ENCODE measurements at regions not wholly inside any gene's neighbourhood (a gene's known extent, or its start where the extent isn't known, plus 50 kb on each side); places are given as distances from the start of the nearest gene placed in this dataset.
"Not testable (repeated sequence)": the region's sequence is repeated elsewhere in the genome, so short reads cannot be mapped to it uniquely, and the experiment has no call there.

DNA sequence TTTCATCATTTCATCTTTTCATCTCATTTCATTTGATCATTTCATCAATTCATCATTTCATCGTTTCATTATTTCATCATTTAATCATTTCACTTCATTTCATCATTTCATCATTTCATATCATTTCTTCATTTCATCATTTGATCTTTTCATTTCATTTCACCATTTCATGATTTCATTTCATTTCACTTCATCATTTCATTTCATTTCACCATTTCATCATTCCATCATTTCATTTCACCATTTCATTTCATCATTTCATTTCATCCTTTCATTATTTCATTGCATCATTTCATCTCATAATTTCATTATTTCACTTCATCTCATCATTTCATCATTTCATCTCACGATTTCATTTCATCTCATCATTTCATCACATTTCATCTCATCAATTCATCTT lies 127.8 kb downstream of the ANKRD30BL start:
- CTCF ChIA-PET = no interaction called here
- H3K9ac ChIP-seq (ENCODE audit: low read length) = no peak overlapping the region
- intact Hi-C loops (cut with micrococcal nuclease) = no loop called here

DNA sequence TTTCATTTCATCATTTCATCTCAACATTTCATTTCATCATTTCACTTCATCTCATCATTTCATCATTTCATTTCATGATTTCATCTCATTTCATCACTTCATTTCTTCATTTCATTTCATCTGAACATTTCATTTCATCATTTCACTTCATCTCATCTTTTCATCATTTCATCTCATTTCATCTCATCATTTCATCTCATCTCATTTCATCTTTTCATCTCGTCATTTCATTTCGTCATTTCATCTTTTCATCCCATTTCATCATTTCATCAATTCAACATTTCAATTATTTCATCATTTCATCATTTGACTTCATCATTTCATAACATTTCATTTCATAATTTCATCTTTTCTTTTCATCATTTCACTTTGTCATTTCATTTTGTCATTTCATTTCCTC lies 128.4 kb downstream of the ANKRD30BL start:
- no peaks in the 10 kb centered on the region for H3K36me3 ChIP-seq (replicated peaks in 1 of 2; ENCODE audit: control extremely low read depth in 1 of 2, control insufficient read depth in 1 of 2, extremely low read depth in 1 of 2, insufficient read depth in 2 of 2, low read length in 1 of 2)
- H3K27ac ChIP-seq (ENCODE audit: low read length in 2 of 2) = no peak overlapping the region
- no peaks in the 10 kb centered on the region for H3K79me2 ChIP-seq (ENCODE audit: control insufficient read depth, insufficient read depth, low read length)
- H3K4me2 ChIP-seq (replicated peaks; ENCODE audit: low read depth, low read length, poor library complexity, severe bottlenecking) = no peak overlapping the region
- ATAC-seq (ENCODE audit: low read depth) (no peak), DNase-seq (no peak)
- peaks cover 0 to 11% (median 0%) of the 10 kb centered on the region in 3 donors for H3K9me3 ChIP-seq (ENCODE audit: control extremely low read depth in 1 of 3, control insufficient read depth in 2 of 3, insufficient read depth in 1 of 3, low read length in 2 of 3)
- 89% methylated on average over 2 of the region's 2 CpGs for WGBS (ENCODE audit: insufficient coverage)
- no peak overlapping the region for H2AFZ ChIP-seq (ENCODE audit: insufficient read depth, low read depth, low read length, poor library complexity, severe bottlenecking)
- intact Hi-C loops (cut with micrococcal nuclease) = no loop called here
- H3K4me3 ChIP-seq (ENCODE audit: control extremely low read depth in 1 of 5, extremely low read depth in 1 of 5, insufficient read depth in 1 of 5, low read depth in 2 of 5, low read length in 4 of 5) = no peak overlapping the region
- no peaks in the 10 kb centered on the region for H4K20me1 ChIP-seq (ENCODE audit: control insufficient read depth, insufficient read depth, low read length, poor library complexity, severe bottlenecking)
- no peak overlapping the region for H3K27ac Mint-ChIP-seq
- H3K4me1 Mint-ChIP-seq = peaks cover 3% of the 10 kb centered on the region
- no peak overlapping the region for H3K4me3 Mint-ChIP-seq
- CTCF ChIA-PET = no interaction called here
- no peaks in the 10 kb centered on the region for H3K9me3 Mint-ChIP-seq (ENCODE audit: insufficient read depth)
- no peak overlapping the region for H3K9ac ChIP-seq (ENCODE audit: low read length)
- H3K4me1 ChIP-seq (ENCODE audit: control insufficient read depth in 2 of 2, insufficient read depth in 2 of 2, low read length in 2 of 2) = peaks cover 3 to 11% of the 10 kb centered on the region in 2 donors
- H3K27me3 ChIP-seq (replicated peaks in 1 of 4; ENCODE audit: control extremely low read depth in 1 of 4, control insufficient read depth in 3 of 4, insufficient read depth in 4 of 4, low read length in 3 of 4) = peaks cover 0 to 15% (median 8%) of the 10 kb centered on the region in 4 experiments
- TF ChIP-seq EZH2 (IDR thresholded peaks at IDR 0.05; ENCODE audit: borderline replicate concordance, insufficient read depth, low read depth, low read length, poor library complexity, severe bottlenecking) = no peak
- H3K27me3 Mint-ChIP-seq = peaks cover 7% of the 10 kb centered on the region
- POLR2A ChIA-PET = no interaction called here

More for the DNA sequence above, 127.8 kb downstream of the ANKRD30BL start:
- Histone ChIP-seq H3K36me3 (replicated peaks in 1 of 2; ENCODE audit: control extremely low read depth in 1 of 2, control insufficient read depth in 1 of 2, extremely low read depth in 1 of 2, insufficient read depth in 2 of 2, low read length in 1 of 2) (no peaks in the 10 kb centered on the region), H3K4me3 (ENCODE audit: control extremely low read depth in 1 of 5, extremely low read depth in 1 of 5, insufficient read depth in 1 of 5, low read depth in 2 of 5, low read length in 4 of 5) (no peak overlapping the region), H3K4me1 (ENCODE audit: control insufficient read depth in 2 of 2, insufficient read depth in 2 of 2, low read length in 2 of 2) (peaks cover 3 to 12% of the 10 kb centered on the region in 2 donors), H3K27ac (ENCODE audit: low read length in 2 of 2) (no peak overlapping the region), H3K79me2 (ENCODE audit: control insufficient read depth, insufficient read depth, low read length) (no peaks in the 10 kb centered on the region), H2AFZ (ENCODE audit: insufficient read depth, low read depth, low read length, poor library complexity, severe bottlenecking) (no peak overlapping the region), H3K9me3 (ENCODE audit: control extremely low read depth in 1 of 3, control insufficient read depth in 2 of 3, insufficient read depth in 1 of 3, low read length in 2 of 3) (peaks cover 0 to 11% (median 0%) of the 10 kb centered on the region in 3 donors), H4K20me1 (ENCODE audit: control insufficient read depth, insufficient read depth, low read length, poor library complexity, severe bottlenecking) (no peaks in the 10 kb centered on the region), H3K27me3 (replicated peaks in 1 of 4; ENCODE audit: control extremely low read depth in 1 of 4, control insufficient read depth in 3 of 4, insufficient read depth in 4 of 4, low read length in 3 of 4) (peaks cover 0 to 19% (median 8%) of the 10 kb centered on the region in 4 experiments), H3K4me2 (replicated peaks; ENCODE audit: low read depth, low read length, poor library complexity, severe bottlenecking) (no peak overlapping the region)
- POLR2A ChIA-PET = no interaction called here
- DNase-seq = no peak
- Mint-ChIP-seq H3K4me3 (no peak overlapping the region), H3K9me3 (ENCODE audit: insufficient read depth) (no peaks in the 10 kb centered on the region), H3K27me3 (peaks cover 10% of the 10 kb centered on the region), H3K4me1 (peaks cover 7% of the 10 kb centered on the region), H3K27ac (no peak overlapping the region)
- ATAC-seq (ENCODE audit: low read depth) = no peak
- TF ChIP-seq CTCF (IDR thresholded peaks at IDR 0.05) (no peak), EZH2 (IDR thresholded peaks at IDR 0.05; ENCODE audit: borderline replicate concordance, insufficient read depth, low read depth, low read length, poor library complexity, severe bottlenecking) (no peak)
- WGBS (ENCODE audit: insufficient coverage) = 100% methylated on average over 1 of the region's 2 CpGs

DNA sequence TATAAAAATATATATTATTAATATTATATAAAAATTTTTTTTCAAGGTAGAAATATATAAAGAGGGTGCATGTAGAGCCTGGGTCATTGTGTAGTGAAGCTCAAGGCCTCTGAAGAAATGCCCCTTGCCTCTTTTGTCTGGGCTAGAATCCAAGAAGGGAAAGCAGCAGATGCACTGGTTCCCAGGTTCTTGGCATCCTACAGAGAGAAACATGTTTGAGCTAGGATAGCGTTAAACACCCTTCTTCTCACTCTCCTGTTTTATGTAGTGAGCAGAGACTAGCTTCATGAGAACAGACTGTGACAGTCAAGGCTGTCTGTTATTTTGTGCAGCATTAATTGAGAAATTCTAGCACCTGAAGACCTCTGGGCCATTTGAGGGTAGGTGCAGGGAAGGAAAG lies 149.7 kb downstream of the ANKRD30BL start:
- CTCF ChIA-PET; H3K4me3 ChIP-seq (ENCODE audit: control extremely low read depth in 1 of 5, extremely low read depth in 1 of 5, insufficient read depth in 1 of 5, low read depth in 2 of 5, low read length in 4 of 5); H3K27ac Mint-ChIP-seq; DNase-seq; H3K9me3 ChIP-seq (ENCODE audit: control extremely low read depth in 1 of 3, control insufficient read depth in 2 of 3, insufficient read depth in 1 of 3, low read length in 2 of 3); H3K27me3 ChIP-seq (replicated peaks in 1 of 4; ENCODE audit: control extremely low read depth in 1 of 4, control insufficient read depth in 3 of 4, insufficient read depth in 4 of 4, low read length in 3 of 4); H3K4me1 Mint-ChIP-seq; intact Hi-C loops (cut with micrococcal nuclease); H3K79me2 ChIP-seq (ENCODE audit: control insufficient read depth, insufficient read depth, low read length); H3K27ac ChIP-seq (ENCODE audit: low read length in 2 of 2); H3K9me3 Mint-ChIP-seq (ENCODE audit: insufficient read depth); H3K4me3 Mint-ChIP-seq; H3K9ac ChIP-seq (ENCODE audit: low read length); H4K20me1 ChIP-seq (ENCODE audit: control insufficient read depth, insufficient read depth, low read length, poor library complexity, severe bottlenecking); H3K4me1 ChIP-seq (ENCODE audit: control insufficient read depth in 2 of 2, insufficient read depth in 2 of 2, low read length in 2 of 2); H2AFZ ChIP-seq (ENCODE audit: insufficient read depth, low read depth, low read length, poor library complexity, severe bottlenecking); H3K4me2 ChIP-seq (replicated peaks; ENCODE audit: low read depth, low read length, poor library complexity, severe bottlenecking); ATAC-seq (ENCODE audit: low read depth); H3K36me3 ChIP-seq (replicated peaks in 1 of 2; ENCODE audit: control extremely low read depth in 1 of 2, control insufficient read depth in 1 of 2, extremely low read depth in 1 of 2, insufficient read depth in 2 of 2, low read length in 1 of 2); POLR2A ChIA-PET: not testable (repeated sequence)
- peaks cover 34% of the 10 kb centered on the region for H3K27me3 Mint-ChIP-seq
- WGBS (ENCODE audit: insufficient coverage) = no CpG with 5 or more reads among the region's 1 CpG
